GM18868 (cell line): ENCODE measurements at regions not wholly inside any gene's neighbourhood (a gene's known extent, or its start where the extent isn't known, plus 50 kb on each side); places are given as distances from the start of the nearest gene placed in this dataset.
A peak's percentile ranks its signal among the peaks of the same experiment; 100 is the strongest.

ENCODE experiments used
- ATAC-seq: cut with Tn5 transposase; IDR thresholded peaks from one replicate; pipeline ENCODE4 v1.9.1; 2021; ENCODE audit warnings: mild to moderate bottlenecking, moderate library complexity; ENCODE audit not compliant: unreplicated experiment

DNA sequence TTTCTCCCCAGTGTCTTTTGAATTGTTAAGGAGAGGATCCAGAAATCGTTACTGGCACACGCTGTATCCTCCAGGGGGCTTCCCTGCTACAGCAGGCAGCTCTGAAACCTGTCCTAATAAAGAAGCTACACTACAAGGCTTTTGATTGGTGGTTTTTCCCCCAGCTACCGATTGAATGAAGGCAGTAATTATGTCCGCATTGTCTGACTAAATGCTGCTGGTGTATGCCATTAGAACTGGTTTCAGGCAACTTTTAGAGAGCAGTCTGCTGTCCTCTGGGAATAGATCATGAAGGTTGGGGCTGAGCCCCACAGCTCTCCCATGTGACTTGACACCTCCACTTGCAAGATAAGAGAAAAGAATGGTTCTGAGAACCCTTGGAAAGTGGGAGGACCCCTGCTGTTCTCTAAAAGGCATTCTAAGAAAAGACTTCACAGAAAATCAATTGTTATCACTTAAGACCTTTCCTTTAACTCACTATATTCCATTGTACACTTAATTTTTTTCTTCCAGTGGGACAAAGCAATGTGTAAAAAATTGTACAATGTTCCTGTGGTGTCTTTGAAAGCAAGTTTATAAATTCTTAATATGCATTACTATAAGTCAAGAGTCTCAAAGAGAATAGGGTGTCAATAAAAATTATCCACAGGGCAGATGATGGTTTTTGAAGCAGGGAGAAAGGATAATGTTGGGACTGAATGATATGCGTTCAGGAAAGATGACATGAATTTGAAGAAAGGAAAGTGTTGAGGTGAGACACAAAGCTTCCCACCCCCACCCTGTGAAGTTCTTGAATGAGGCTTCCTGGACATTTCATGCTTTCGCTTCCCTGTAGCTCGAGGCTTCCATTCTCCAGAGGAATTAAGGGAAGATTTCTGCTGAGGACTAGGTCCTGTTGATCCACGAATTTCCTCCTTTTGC lies 53.0 kb upstream of the DAZL start:
- ATAC-seq, result no peak

DNA sequence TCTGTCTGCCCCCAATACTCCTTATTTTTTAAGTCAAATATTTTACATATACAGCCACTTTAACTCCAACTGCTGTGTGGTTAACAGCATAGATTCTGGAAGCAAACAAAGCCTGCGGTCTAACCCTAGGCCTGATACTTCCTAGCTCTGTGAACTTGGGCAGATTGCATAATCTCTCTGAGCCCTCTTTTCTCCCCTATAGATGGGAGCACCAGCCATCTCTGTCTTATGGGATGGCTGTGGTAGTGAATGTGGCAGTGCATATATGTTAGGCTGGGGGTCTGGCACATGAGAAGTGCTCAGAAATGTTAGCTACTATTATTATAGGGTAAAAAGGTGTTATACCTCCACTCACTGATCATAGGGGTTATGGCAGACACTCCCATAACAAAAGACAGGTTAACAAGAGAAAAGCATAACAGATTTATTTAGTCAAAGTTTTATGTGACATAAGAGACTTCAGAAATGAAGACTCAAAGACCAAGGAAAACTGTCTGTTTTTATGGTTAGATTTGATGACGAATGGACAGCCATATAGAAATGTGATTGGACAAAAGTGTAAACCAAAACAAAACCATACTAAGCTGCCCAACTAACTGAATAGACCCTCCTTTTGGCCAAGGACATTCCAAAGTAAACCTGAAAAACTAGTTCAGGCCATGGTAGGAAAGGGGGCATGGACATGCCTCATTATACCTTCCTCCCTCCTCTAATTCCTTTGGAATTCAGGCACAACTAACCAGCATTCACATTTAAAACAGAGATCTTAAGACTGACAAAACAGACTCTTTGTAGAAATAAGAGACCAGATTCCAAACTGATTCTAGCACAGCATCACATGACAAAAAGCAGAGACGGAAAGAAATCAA lies 53.9 kb upstream of the DAZL start:
- ATAC-seq, result no peak

DNA sequence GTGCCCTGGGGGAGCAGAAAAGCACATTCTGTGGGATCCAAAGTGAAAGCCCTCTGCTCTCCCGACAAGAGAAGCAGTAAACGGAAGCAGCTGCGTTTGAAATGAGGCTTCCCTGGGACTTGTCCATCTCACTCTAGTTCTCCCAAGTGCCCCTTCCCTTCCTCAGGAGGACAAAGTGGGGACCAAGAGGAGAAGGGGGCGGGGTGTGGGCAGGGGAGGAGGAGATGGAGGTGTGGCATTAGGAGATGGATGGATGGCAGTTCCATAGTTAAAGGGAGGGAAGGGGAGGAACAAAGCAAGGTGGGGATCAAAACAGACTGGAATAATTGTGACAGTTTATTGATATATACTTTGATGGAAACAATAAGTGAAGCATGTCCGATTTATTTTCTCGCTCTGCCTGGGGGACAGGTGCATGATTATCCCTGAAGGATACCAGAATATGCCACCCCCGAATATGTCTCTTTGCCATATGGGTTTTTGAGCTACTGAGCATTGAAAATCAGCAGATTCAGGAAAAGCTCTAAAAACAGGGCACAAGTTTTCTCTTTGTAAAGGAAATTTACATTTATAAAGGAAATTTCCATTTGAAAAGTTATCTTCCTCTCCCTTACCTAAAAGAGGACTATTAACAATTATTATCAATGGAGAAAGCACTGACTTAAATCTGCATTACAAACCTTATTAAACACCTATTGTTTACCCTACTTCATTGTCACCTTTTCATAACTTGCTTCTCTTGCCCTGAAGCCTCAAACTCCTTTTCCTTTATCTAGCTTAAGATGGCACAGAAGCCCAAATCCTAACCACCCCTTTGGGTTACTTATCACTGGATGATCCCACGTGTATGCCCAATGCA lies 58.9 kb upstream of the DAZL start:
- no peak for ATAC-seq

DNA sequence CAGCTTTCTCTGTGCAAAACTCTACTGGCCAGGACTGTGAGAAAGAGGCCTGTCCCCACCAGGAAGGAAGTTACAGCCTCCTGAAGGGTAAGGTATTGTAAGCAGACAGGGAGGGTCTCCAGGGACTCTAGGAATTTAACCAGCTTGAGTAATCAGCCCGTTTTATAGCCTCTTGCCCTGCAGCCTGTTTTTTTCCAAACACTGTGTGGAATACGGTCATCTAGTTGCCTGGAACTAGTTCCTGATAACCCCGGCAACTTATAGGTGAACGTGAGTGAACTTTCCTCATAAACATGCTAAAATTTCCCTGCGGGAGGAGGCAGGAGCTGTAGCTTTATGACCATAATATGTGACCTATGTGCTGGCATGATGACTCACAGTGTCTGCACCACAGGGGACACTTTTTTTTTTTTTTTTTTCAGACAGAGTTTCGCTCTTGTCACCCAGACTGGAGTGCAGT lies 60.1 kb upstream of the DAZL start:
- ATAC-seq, result no peak

DNA sequence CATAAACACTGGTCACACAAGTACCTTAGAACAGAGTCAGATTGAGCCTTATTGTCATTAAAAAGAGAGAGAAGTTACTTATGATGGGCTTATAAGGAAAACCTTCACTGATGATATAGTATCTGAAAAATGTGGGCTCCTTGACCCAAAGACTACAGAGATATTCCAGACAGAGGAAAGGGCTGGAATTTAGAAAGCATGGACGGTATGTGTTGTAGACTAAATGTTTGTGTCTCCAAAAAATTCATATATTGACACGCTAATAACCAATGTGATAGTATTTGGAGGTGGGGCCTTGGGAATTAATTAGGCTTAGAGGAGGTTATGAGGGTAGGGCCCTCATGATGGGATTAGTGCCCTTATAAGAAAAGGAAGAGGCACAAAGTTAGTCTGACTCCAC lies 61.0 kb upstream of the DAZL start:
- no peak for ATAC-seq

DNA sequence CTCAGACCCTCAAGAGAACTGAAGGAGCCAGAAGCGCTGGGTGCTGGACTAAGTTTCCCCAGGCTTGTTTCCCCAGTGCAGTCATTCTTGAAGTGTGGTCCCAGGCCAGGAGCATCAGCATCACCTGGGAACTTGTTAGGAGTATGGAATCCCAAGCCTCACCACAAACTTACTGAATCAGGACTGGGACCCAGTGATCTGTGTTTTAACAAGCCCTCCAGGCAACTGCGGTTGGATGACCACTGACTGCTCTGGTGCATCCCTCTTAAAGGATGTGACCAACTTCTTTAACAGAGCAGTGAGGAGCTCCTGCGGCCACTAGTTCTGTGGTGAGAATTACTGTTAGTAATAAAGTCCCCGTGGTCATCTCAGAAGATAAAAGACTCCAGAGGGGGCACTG lies 62.4 kb upstream of the DAZL start:
- no peak for ATAC-seq

DNA sequence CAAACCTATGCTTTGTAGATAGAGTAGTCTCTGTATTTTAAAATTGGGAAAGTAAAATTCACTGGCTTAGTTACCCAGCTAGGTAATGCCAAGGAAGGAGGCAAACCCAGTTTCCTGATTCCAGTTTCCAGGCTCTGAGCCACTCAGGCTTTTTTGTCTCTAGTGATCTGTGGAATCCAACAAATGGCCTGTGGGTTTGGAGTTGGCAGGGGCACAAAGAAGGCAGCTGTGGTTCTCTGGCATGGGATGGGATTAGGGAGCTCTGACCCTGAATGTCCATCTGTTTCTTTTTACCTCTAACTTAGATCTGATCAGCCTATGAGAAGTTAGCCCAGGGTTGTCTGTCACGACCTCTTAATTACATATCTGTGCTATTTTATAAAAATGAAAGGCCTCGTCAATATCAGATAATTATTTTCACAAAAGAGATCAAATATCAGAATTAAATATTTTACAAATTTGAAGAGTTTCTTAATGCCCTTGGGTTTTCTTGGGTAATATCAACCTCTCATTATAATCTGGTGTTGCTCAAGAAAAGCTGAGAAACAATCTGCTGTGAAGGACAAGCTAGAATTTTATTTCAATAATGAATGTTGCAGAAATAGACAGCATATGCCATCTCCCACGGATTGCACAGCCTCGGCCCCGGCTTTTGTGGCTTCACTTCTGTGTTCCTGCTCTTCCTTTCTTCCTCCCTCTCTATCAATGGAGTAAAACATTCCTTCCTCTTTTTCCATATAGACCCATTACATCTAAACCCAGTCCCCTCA lies 63.7 kb upstream of the DAZL start:
- no peak for ATAC-seq

DNA sequence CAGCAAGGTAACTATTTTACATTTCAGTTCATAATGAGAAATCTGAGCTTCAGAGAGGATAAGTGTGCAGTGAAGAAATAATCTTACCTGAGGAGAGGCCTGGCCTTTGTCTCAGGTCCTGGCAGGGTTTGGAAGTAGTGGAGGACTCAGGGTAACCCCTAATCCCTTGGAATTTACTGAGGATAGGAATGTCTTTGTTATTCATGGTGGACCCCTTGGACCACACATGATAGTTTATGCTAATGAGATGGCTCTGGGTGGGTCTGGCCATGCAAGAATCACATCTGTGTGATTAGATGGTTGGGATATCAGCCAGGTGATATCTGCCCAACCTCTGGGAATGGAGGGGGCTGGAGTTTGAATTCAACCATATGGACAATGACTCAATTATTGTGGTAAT lies 65.0 kb upstream of the DAZL start:
- no peak for ATAC-seq

DNA sequence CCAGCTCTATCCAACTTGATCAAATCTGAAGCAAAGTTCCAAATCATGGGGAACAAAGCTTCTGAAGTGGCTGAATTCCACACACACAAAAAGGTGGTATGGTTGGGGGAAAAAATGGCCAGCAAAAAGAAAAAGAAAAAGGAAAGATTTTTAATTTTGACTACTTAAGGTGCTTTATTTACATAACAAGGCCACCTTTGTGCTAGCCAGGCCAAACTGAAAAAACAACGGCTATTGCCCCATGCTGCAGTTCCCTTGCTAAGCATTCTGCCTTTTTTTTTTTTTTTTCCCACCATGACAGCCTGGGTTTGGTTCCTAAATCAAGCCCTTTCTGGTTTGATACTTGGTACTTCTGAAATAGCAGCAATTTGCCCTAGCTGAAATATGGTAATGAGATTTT lies 66.5 kb upstream of the DAZL start:
- no peak for ATAC-seq

DNA sequence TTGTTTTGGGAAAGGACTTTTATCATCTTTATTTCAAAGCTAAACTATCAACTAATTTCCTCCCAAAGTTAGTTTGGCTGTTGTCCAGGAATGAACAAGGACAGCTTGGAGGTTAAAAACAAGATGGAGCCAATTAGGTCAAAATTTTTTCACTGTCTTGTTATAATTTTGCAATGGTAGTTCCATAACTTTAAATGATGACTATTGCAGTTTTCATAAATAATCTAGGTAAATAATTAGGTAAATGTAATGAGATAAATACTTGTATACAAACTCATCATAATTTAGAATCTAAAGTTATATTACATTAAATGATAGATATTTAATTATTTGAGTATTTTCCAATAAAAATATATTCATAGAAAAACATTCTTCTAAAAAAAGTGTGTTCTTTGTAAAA lies 68.3 kb upstream of the DAZL start:
- no peak for ATAC-seq

DNA sequence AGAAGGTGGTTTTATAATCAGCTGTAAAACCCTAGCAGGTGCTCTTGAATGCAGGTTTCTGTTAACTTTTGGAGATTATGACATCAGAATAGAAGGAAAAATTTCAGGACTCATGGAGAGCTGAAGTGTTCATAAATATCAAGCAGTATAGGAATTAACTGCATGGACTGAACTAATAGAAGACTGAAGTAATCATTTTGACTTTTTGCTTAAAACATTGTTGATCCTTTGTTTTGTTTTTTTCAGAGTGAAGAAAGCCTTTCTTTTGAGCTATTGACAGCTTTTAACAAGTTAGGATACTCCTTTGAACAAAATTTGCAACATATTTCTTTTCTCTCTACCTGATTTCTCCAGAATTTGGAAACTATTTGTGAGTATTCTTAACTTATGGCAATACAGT lies 70.6 kb upstream of the DAZL start:
- ATAC-seq, result no peak

DNA sequence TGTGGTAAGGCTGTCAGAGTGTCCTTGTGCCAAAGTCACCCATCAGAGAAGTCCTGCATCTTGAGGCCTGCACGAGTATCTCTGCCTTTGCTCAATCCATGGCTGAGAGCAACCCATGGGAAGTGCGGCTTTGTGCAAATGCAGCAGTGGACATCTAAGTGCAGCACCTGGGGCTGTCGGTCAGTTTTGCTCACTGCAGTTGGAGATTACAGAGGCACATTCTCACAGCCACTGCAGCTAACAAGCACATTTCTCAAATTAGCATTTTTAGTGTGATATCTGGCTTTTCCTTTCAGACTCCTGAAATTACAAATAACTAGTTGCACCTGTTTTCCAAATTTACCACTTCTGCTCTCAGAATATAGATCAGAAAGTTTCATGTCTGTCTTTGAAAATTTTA lies 81.5 kb upstream of the DAZL start:
- ATAC-seq, result no peak

DNA sequence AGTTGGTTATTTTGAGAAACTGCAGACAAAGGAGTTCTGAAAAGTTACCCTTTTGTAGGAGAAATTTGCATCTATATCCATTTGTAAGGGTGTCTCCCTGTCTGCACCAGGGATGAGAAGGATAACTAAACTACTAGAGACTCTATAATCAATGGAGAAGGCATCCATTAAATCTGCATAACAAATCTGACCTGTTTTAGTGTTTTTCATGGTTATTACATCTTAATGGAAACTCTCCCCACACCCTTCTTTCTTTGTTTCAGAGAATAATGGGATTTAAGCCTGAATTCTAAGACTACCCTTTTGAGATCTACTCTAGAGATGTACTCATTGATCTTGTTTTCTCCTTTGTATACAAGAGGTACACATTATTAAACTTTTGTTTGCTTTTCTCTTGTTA lies 82.0 kb upstream of the DAZL start:
- no peak for ATAC-seq

DNA sequence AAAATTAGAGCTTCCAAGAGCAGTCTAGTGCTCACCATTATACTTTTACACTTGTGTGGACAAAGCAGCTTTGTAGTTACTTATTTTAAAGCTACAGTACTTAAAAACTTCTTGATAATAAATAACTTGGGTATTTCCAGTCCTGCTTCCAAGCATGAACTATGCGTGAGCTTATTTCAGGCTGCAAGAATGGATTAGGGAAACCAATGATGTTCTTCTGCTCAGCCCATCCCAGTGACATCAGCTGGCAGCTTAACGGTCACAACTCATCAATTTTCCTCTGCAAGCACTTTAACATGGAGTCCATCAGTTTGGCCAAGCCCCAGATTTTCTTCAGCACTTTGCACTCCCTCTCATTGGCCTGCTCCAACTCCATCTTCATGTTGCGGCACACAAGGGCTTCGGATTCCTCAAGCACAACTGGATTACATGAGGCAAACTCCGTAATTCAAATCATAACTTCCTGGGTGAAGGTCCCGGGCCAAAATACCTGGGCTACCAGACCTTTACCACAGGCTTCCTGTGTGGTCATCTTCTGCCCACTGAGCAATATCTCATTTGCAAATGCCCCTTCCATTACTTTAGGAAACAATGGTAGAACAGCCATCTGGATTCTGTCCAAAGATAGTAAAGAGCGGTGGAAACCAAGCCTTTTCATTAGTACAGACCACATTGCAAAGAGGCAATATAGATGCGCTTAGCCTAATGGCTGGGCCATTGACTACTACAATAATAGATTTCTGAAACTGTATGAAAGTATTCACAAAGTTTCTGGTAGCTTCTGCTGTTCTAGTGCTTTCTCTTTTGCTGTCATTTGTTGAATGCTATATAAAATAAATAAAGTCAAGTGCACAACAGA lies 87.5 kb upstream of the DAZL start:
- ATAC-seq, result no peak

DNA sequence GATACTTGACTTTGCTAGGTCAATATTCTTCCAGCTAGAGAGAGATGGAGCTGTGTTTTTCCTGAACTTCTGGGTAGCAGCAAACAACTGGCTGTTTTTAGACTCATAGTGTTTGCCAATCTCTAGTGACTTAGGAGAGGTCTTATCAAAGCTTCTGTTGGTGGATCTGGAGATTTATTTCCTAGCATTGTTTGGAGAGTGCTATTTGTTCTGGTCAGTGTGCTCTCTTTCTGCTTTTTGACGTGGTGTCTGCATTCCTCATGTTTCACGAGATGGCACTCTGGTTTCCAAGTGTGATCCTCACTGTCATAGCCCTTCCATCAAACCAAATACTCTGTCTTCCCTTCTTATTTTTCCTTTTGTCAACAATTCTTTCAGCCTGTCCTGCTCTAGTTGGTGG lies 88.6 kb upstream of the DAZL start:
- ATAC-seq, result no peak

DNA sequence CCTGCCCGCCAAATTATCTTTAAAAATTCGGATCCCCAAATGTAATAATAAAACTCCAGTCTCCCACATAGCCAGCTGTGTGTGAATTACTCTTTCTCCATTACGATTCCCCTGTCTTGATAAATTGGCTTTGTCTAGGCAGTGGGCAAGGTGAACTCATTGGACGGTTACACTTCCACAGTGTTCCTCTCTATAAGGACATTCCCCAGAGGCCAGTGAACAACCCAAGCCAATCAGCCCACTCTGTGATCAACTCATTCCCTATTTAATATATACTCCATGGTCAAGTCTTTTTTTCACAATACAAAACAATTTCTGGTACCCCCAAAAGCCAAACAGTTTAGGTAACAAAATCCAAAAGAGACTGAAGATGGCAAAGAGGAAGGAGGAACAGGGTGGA lies 90.5 kb upstream of the DAZL start:
- no peak for ATAC-seq

DNA sequence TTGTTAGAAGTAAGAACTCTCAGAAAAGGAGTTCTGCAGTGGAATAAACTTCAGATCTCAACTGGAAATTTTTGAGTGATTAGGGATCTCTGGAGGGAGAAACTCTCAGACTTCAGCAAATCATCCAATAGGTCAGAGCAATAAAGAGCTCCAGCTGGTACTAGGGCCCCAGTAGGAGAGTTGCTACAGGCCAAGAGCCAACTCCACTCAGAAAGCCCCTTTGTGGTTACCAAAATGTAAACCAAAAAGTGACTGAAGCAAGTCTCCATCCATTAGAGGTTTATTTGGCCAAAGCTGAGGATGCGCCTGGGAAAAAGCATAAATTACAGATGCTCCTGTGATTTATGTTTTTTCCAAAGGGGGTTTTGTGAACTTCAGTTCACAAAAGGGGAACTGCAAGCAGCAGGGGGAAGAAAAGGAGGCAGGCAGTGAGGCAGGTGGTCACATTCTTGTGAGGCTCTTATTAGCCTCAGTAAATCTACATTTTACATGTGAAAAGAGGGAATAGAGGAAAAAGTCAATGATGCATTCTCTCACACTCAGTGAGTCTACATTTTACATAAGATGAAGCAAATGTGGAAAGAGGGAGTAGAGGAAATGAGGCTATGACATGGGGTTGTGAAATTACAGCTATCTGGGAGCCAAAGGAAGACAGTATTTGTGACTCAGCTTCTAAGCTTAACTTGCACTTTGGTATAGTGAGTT lies 92.4 kb upstream of the DAZL start:
- ATAC-seq, result peak; percentile 81

DNA sequence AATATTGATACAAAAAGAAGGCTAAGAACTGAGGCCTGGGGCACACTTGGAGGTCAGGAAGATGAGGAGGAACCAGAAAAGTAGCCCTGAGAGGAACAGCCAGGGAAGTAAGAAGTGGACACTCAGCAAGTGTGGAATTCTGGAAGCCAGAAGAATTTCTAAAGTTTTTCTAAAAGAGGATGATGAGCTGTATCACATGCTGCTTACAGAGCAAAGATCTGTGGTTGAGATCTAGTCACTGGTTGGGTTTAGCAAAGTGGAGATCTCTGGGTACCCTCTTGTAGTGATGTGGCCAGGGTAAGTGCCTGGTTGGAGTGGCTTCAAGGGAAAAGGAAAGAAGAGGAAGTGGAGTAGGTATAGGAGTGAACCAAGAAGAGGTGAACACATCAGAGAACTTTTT lies 95.4 kb upstream of the DAZL start:
- no peak for ATAC-seq

DNA sequence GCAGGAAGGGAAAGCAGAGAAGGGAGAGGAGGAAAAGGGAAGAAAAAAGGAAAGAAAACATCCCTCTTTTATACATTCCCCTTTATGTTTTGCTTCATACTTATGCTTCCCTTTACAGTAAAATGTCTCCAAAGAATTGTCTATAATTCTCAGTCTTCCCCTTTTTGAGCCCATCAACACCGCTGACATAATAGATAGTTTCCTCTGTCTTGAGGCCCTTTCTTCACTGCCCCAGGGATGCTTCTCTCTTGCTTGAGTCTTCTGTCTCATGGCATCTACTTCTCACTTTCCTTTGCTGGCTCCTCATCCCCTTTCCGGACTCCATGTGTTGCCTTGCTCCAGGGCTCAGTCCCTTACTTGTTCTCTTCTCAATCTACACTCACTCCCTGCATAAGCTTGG lies 99.7 kb upstream of the DAZL start:
- no peak for ATAC-seq
